ENCODE measurements at regions not wholly inside any gene's neighbourhood (a gene's known extent, or its start where the extent isn't known, plus 50 kb on each side); places are given as distances from the start of the nearest gene placed in this dataset.
"Not testable (repeated sequence)": the region's sequence is repeated elsewhere in the genome, so short reads cannot be mapped to it uniquely, and the experiment has no call there.

DNA sequence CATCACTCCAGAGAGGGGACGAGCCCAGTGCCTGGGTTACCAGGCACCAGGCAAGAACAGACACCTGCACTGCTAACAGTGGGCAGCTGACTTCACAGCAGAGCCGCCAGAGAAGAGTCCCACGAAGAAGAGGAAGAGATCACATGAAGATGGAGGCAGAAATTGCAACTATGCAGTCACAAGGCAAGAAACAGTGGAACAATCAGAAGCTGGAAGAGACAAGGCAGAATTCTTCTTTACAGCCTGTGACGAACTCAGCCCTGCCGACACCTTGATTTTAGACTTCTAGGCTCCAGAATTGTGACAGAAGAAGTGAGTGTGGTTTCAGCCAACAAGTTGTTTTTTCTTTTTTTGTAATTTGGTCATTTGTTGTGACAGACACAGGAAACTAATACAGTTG, 59.2 kb downstream of the IL12A start:
- no peak for DNase-seq

DNA sequence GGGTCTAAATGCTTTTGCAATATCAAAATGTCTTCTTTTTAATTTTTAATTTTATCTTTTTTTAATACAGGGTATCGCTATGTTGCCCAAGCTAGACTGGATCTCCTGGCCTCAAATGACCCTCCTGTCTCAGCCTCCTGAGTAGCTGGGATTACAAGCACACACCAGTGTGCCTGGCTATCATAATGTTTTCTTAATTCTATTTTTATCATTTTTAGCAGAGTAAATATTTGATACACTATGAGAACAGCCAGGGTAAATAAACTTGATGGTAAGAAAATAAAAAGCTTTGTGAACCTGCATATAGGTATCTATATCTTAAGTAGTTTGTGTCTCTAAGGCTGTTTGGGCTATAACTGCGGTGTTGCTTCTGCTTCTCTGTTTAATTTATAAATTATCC, 60.4 kb downstream of the IL12A start:
- DNase-seq = no peak

DNA sequence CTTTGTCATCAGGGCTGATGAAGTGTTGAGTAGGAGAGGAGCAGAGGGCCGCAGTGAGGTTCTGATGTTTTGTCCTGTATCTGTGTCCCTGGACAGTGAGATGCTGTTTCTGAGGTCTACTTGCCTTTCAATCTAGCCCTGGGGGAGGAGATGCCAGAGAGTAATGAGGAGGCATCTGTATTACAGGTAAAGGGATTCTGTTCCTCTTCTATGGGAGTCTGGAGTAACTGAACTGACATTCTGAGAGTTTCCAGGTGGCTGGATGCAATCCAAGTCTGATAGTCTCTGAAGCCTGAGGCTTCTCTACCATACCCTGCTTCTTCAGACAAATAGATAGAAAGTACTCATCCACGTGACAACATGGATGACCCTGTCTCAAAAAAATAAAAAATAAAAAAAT, 60.9 kb downstream of the IL12A start:
- DNase-seq = no peak

GRCh38 chr3:160049988-160050387, 61.4 kb downstream of the IL12A start:
- DNase-seq = no peak

DNA sequence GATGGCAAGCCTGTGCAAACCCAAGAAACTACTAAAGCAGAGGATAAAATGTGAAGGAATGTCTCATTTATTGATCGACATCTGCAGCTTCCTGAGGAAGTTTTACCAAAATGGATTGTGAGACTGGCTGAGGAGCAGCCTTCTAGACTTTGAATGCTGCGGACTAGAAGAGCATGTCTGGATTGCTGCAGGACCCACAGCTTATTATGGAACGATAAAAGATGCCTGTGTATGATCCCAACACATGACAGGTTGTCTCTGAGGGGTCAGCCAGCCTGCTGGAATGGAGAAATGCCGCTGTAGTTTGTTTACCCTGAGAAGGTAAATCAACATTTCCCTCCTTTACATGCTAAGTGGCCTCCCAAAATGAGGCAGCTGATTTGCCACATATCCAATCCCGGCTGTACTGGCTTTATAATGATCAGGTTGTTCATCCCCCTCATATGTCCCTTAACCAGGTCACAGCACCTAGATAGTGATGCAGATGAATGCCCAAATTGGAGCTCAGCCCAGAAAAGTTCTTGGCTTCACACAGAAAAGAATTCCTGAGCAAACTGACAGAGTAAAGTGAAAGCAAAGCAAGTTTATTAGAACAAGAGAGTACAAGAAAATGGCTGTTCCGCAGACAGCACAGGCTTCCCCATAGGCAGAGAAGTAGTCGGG, 63.9 kb downstream of the IL12A start:
- DNase-seq = no peak

DNA sequence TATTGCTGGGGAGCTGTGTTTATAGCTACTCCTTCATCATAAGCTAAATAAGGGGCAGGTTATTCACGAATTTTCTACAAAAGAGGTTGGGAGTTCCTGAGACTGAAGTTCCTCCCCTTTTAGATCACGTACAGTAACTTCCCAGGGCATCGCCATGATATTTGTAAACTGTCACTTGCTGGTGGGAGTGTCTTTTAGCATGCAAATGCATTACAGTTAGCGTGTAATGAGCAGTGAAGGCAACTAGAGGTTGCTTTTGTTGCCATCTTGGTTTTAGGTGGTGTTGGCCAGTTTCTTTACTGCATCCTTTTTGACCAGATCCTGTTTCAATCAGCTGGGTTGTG, 64.4 kb downstream of the IL12A start:
- no peak for DNase-seq

DNA sequence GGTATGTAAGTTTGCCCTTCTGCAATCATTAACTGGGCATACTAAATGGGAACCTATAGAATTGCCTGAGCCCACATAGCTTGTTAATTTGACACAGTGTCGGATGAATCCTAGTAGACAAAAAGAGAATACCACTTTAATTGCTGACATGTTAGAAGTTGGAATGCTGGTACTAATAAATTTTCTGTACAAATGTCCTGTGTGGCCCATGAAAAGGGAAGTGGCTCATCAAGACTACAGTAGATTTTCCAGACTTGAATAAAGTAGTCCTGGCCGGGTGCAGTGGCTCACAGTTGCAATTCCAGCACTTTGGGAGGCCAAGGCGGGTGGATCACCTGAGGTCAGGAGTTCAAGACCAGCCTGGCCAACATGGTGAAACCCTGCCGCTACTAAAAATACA, 66.2 kb downstream of the IL12A start:
- DNase-seq = not testable (repeated sequence)

- DNase-seq = no peak
Observed at GRCh38 chr3:160055659-160056058, 67.0 kb downstream of the IL12A start.

DNA sequence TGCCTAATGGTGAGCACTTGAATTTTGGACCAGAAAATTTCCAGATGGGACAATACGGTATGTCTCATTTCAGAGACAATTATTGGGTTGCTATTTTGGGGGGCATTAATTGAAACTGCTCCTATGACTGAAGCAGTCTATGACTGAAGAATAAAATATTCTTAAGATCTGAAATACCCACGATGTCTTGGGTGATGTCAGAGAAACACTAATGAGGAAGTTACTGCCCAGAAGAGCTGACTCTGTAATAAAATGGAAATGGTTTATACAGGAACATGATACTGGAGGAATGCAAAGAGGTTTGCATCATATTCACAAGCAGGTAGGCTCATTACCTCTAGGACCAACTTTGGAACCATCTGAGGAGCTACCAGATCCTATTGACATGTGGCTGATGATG, 68.7 kb downstream of the IL12A start:
- DNase-seq = no peak

- DNase-seq = no peak
Observed at GRCh38 chr3:160060409-160061027, 71.9 kb downstream of the IL12A start.

GRCh38 chr3:160061525-160061924, 72.9 kb downstream of the IL12A start:
- DNase-seq = no peak

DNA sequence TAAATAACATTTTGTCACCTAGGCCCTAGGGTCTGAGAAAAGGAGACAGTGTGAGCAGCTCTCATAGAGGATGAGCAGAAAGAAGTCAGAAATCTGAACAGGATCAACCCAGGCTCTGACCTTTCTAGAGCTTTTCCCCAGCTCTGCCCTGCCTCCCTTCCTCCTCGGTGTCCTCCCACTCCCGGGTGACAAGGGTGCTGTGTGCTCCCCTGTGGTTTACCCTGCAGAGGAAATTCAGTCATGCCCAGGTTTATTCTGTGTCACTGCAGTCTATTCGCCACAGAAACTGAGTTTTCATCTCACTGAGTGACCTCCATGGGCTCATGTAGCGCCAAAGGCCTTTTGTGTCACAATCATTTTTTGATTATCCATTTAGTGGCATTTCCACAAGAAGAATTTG, 76.6 kb downstream of the IL12A start:
- DNase-seq = no peak

DNA sequence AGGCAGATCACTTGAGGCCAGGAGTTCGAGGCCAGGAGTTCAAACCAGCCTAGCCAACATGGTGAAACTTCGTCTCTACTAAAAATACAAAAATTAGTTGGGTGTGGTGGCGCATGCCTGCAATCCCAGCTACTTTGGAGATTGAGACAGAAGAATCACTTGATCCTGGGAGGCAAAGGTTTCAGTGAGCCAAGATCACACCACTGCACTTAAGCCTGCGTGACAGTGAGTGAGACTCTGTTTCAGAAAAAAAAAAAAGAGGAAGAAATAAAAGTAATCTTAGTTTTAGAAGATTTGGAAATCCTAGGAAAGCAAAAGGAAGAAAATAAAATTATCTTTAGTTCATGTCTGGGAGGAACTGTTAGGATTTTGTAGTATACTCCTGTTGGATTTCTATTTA, 77.2 kb downstream of the IL12A start:
- DNase-seq = no peak

DNA sequence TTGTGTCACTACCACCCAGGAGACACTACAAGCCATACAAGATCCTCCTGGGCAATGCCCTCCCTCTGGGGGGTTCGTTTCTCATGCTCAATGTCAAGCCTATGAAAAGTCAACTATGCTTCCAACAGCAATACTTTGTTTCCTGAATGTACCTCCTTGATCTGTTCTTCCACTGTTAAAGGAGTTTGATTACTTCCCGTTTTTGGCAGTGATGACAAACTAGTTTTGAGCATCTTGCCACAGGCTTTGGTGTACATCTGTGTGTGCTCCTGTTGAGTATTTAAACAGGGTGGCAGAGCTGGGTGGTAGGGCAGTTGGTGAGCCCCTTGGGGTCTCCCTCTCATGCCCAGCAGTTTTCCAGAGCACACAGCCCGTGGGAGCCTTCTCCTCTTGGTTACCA, 81.4 kb downstream of the IL12A start:
- no peak for DNase-seq

- no peak for DNase-seq
Observed at GRCh38 chr3:160076519-160076918, 87.9 kb downstream of the IL12A start.

DNA sequence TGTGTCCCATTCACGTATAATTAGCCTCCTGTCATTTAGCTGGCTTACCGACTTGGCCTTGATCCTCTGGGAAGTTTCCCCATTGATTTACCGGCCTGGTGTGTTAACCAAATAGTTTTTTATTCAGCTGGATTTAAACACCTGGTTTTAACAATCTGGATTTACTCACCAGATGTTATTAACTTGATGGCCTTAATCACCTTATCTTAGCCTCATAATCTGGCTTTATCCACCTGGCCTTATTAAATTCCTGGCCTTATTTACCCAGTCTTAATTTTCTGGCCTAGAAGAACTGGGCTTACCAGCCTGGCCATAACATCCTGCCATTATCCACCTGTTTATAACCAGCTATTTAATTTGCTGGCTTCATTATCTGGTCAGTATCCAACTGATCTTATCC, 89.9 kb downstream of the IL12A start:
- no peak for DNase-seq

- DNase-seq = no peak
Observed at GRCh38 chr3:160081958-160082533, 93.4 kb downstream of the IL12A start.

GRCh38 chr3:160084998-160085397, 96.4 kb downstream of the IL12A start:
- DNase-seq = no peak

- no peak for DNase-seq
Observed at GRCh38 chr3:160088492-160089137, 100.0 kb downstream of the IL12A start.

- no peak for DNase-seq
Observed at GRCh38 chr3:160090653-160091052, 102.0 kb downstream of the IL12A start.

GRCh38 chr3:160091441-160091840, 102.8 kb downstream of the IL12A start:
- no peak for DNase-seq

GRCh38 chr3:160092760-160093159, 104.1 kb downstream of the IL12A start:
- DNase-seq = no peak

DNA sequence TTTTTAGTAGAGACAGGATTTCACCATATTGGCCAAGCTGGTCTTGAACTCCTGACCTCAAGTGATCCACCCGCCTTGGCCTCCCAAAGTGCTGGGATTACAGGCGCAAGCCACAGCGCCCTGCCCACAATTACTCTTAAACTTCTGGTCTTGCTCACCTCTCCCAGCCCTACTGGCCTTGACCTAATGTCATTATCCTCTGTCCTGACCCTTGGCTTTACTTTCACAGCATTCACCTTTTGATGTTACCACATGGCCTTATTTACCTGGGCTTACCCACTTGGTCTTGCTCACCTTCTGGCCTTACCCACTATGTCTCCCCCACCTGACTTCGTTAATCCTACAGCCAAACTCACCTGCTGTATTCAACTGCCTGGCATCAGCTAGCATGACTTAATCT, 105.9 kb downstream of the IL12A start:
- DNase-seq = no peak

DNA sequence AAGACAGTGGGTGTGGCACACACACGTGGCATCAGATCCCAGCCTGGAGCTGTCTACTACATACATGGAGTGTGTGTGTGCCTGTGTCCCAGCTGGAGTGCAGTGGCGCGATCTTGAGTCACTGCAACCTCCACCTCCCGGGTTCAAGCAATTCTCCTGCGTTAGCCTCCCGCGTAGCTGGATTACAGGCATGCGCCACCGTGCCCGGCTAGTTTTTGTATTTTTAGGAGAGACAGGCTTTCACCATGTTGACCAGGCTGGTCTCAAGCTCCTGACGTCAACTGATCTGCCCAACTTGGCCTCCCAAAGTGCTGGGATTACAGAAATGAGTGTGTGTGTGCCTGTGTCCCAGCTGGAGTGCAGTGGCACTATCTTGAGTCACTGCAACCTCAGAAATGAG, 108.8 kb downstream of the IL12A start:
- DNase-seq = no peak
